HepG2 (cell line): ENCODE measurements at regions not wholly inside any gene's neighbourhood (a gene's known extent, or its start where the extent isn't known, plus 50 kb on each side); places are given as distances from the start of the nearest gene placed in this dataset.
A peak's percentile ranks its signal among the peaks of the same experiment; 100 is the strongest.

ENCODE experiments used
- BRCA1 ChIP-seq: sonication (generic); formaldehyde crosslinking; IDR thresholded peaks from 2 replicates; pipeline ENCODE4 v1.4.0; 2020; ENCODE audit warnings: missing genetic modification reagents
- CBX2 ChIP-seq, 2 experiments: fragments of 200-600 bp in 1 of 2; sonication (generic); formaldehyde crosslinking in 1 of 2; IDR thresholded peaks; 2 replicates each; pipeline versions ENCODE4 v1.7.0 to v1.8.1; 2018 to 2022; ENCODE audit warnings: low read depth in 2 of 2, low read length in 1 of 2, mild to moderate bottlenecking in 1 of 2, missing genetic modification reagents in 1 of 2
- FIP1L1 ChIP-seq: fragments of 200-400 bp; formaldehyde crosslinking; IDR thresholded peaks from 2 replicates; pipeline ENCODE4 v1.6.1; 2018; ENCODE audit warnings: low read depth, mild to moderate bottlenecking, low read length, moderate library complexity, borderline replicate concordance; ENCODE audit not compliant: insufficient read depth
- FOXA1 ChIP-seq, 2 experiments: fragments of 450-650 bp in 1 of 2; sonication (generic) in 1 of 2; formaldehyde crosslinking in 1 of 2; IDR thresholded peaks; 2 replicates each; pipeline versions ENCODE4 v1.4.0 to v1.6.1; 2016 to 2020; ENCODE audit warnings: missing genetic modification reagents in 1 of 2
- GATAD2A ChIP-seq: IDR thresholded peaks from 2 replicates; pipeline ENCODE4 v1.6.1; 2016
- HMG20A ChIP-seq: IDR thresholded peaks from 2 replicates; pipeline ENCODE4 v1.6.1; 2016; ENCODE audit warnings: borderline replicate concordance
- JUND ChIP-seq: sonication (generic); formaldehyde crosslinking; IDR thresholded peaks from 2 replicates; pipeline ENCODE4 v1.8.0; 2022; ENCODE audit warnings: mild to moderate bottlenecking, missing genetic modification reagents
- LCORL ChIP-seq, 2 experiments: fragments of 450-650 bp in 1 of 2; sonication (generic) in 1 of 2; formaldehyde crosslinking in 1 of 2; IDR thresholded peaks; 2 replicates each; pipeline versions ENCODE4 v1.5.0 to v1.6.1; 2017 to 2020; ENCODE audit warnings: antibody characterized with exemption in 1 of 2, missing genetic modification reagents in 1 of 2
- MAF1 ChIP-seq: sonication (generic); formaldehyde crosslinking; IDR thresholded peaks from 2 replicates; pipeline ENCODE4 v1.5.0; 2020; ENCODE audit warnings: missing genetic modification reagents, borderline replicate concordance
- MIER3 ChIP-seq: IDR thresholded peaks from 2 replicates; pipeline ENCODE4 v1.6.1; 2016; ENCODE audit warnings: missing compliant biosample characterization, borderline replicate concordance
- MIXL1 ChIP-seq: IDR thresholded peaks from 2 replicates; pipeline ENCODE4 v1.6.1; 2016
- NR2C2 ChIP-seq: sonication (generic); formaldehyde crosslinking; IDR thresholded peaks from 2 replicates; pipeline ENCODE4 v1.4.0; 2020; ENCODE audit warnings: missing genetic modification reagents, mild to moderate bottlenecking, moderate library complexity, borderline replicate concordance
- POGZ ChIP-seq: sonication (generic); formaldehyde crosslinking; IDR thresholded peaks from 2 replicates; pipeline ENCODE4 v1.4.0; 2020; ENCODE audit warnings: mild to moderate bottlenecking, missing genetic modification reagents
- SP2 ChIP-seq: sonication (generic); formaldehyde crosslinking; IDR thresholded peaks from 2 replicates; pipeline ENCODE4 v1.5.1; 2020; ENCODE audit warnings: mild to moderate bottlenecking, missing genetic modification reagents
- U2AF1 ChIP-seq: fragments of 200-400 bp; formaldehyde crosslinking; optimal IDR thresholded peaks from 2 replicates; pipeline ENCODE3; 2017; ENCODE audit warnings: mild to moderate bottlenecking, low read depth, low read length
- ZMYM3 ChIP-seq: sonication (generic); formaldehyde crosslinking; IDR thresholded peaks from 2 replicates; pipeline ENCODE4 v1.5.1; 2020; ENCODE audit warnings: mild to moderate bottlenecking, missing genetic modification reagents
- ZNF121 ChIP-seq: sonication (generic); formaldehyde crosslinking; IDR thresholded peaks from 2 replicates; pipeline ENCODE4 v1.5.0; 2020; ENCODE audit warnings: mild to moderate bottlenecking, missing genetic modification reagents
- ZNF274 ChIP-seq: sonication (generic); formaldehyde crosslinking; IDR thresholded peaks from 2 replicates; pipeline ENCODE4 v1.5.1; 2020; ENCODE audit warnings: mild to moderate bottlenecking, missing genetic modification reagents
- ZNF530 ChIP-seq: sonication (generic); formaldehyde crosslinking; IDR thresholded peaks from 2 replicates; pipeline ENCODE4 v1.5.0; 2020; ENCODE audit warnings: low read depth, mild to moderate bottlenecking, missing genetic modification reagents
- ZNF589 ChIP-seq: sonication (generic); formaldehyde crosslinking; conservative IDR thresholded peaks from 2 replicates; pipeline ENCODE4 v1.8.0; 2022; ENCODE audit warnings: mild to moderate bottlenecking, moderate library complexity, missing genetic modification reagents
- ZNF674 ChIP-seq: sonication (generic); formaldehyde crosslinking; IDR thresholded peaks from 2 replicates; pipeline ENCODE4 v1.5.0; 2020; ENCODE audit warnings: low read depth, mild to moderate bottlenecking, missing genetic modification reagents
- ZNF772 ChIP-seq: sonication (generic); formaldehyde crosslinking; IDR thresholded peaks from 2 replicates; pipeline ENCODE4 v1.5.0; 2020; ENCODE audit warnings: mild to moderate bottlenecking, missing genetic modification reagents
- TF ChIP-seq, protein P1 (sequence below): sonication (generic); formaldehyde crosslinking; conservative IDR thresholded peaks from 2 replicates; pipeline ENCODE4 v1.4.0; 2020; ENCODE audit warnings: mild to moderate bottlenecking, missing genetic modification reagents, moderate library complexity
- TF ChIP-seq, protein P2 (sequence below): IDR thresholded peaks from 2 replicates; pipeline ENCODE4 v1.4.0; 2020; ENCODE audit warnings: mild to moderate bottlenecking, missing genetic modification reagents

GRCh38 chr2:74740741-74741431, 86.8 kb downstream of the SEMA4F start (continued):
- TF ChIP-seq, protein P1, sequence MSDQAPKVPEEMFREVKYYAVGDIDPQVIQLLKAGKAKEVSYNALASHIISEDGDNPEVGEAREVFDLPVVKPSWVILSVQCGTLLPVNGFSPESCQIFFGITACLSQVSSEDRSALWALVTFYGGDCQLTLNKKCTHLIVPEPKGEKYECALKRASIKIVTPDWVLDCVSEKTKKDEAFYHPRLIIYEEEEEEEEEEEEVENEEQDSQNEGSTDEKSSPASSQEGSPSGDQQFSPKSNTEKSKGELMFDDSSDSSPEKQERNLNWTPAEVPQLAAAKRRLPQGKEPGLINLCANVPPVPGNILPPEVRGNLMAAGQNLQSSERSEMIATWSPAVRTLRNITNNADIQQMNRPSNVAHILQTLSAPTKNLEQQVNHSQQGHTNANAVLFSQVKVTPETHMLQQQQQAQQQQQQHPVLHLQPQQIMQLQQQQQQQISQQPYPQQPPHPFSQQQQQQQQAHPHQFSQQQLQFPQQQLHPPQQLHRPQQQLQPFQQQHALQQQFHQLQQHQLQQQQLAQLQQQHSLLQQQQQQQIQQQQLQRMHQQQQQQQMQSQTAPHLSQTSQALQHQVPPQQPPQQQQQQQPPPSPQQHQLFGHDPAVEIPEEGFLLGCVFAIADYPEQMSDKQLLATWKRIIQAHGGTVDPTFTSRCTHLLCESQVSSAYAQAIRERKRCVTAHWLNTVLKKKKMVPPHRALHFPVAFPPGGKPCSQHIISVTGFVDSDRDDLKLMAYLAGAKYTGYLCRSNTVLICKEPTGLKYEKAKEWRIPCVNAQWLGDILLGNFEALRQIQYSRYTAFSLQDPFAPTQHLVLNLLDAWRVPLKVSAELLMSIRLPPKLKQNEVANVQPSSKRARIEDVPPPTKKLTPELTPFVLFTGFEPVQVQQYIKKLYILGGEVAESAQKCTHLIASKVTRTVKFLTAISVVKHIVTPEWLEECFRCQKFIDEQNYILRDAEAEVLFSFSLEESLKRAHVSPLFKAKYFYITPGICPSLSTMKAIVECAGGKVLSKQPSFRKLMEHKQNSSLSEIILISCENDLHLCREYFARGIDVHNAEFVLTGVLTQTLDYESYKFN, result peak; percentile 67
- TF ChIP-seq LCORL (IDR thresholded peaks at IDR 0.05) (no peak), LCORL (CRISPR knock-in tag; IDR thresholded peaks at IDR 0.05) (peak; percentile 88; the same call in 1 of the 2 replicates), CBX2 (IDR thresholded peaks at IDR 0.05; ENCODE audit: low read depth, low read length) (no peak), CBX2 (CRISPR knock-in tag; IDR thresholded peaks at IDR 0.05; ENCODE audit: low read depth) (0 out of 2 replicates have a peak, but pooled peaks have one; percentile 39), SP2 (CRISPR knock-in tag) (no peak), ZNF121 (CRISPR knock-in tag) (no peak), MIXL1 (peak; percentile 15; the same call in 1 of the 2 replicates), ZNF530 (CRISPR knock-in tag) (no peak), BRCA1 (CRISPR knock-in tag) (no peak), ZNF772 (CRISPR knock-in tag) (peak; percentile 40; the same call in 1 of the 2 replicates), U2AF1 (no peak), GATAD2A (CRISPR knock-in tag) (peak; percentile 90), ZNF589 (CRISPR knock-in tag) (peak; percentile 73; the same call in 1 of the 2 replicates), POGZ (CRISPR knock-in tag) (no peak), ZNF674 (CRISPR knock-in tag) (no peak), JUND (CRISPR knock-in tag) (peak; percentile 85), MAF1 (CRISPR knock-in tag) (no peak), MIER3 (CRISPR knock-in tag) (peak; percentile 64; the same call in 1 of the 2 replicates), FOXA1 (IDR thresholded peaks at IDR 0.05) (no peak), FOXA1 (CRISPR knock-in tag; IDR thresholded peaks at IDR 0.05) (peak; percentile 20; the same call in 1 of the 2 replicates), NR2C2 (CRISPR knock-in tag) (no peak), ZMYM3 (CRISPR knock-in tag) (0 out of 2 replicates have a peak, but pooled peaks have one; percentile 71), FIP1L1 (no peak), HMG20A (CRISPR knock-in tag) (peak; percentile 68; the same call in 1 of the 2 replicates), ZNF274 (CRISPR knock-in tag) (peak; percentile 45; the same call in 1 of the 2 replicates)
- TF ChIP-seq, protein P2, sequence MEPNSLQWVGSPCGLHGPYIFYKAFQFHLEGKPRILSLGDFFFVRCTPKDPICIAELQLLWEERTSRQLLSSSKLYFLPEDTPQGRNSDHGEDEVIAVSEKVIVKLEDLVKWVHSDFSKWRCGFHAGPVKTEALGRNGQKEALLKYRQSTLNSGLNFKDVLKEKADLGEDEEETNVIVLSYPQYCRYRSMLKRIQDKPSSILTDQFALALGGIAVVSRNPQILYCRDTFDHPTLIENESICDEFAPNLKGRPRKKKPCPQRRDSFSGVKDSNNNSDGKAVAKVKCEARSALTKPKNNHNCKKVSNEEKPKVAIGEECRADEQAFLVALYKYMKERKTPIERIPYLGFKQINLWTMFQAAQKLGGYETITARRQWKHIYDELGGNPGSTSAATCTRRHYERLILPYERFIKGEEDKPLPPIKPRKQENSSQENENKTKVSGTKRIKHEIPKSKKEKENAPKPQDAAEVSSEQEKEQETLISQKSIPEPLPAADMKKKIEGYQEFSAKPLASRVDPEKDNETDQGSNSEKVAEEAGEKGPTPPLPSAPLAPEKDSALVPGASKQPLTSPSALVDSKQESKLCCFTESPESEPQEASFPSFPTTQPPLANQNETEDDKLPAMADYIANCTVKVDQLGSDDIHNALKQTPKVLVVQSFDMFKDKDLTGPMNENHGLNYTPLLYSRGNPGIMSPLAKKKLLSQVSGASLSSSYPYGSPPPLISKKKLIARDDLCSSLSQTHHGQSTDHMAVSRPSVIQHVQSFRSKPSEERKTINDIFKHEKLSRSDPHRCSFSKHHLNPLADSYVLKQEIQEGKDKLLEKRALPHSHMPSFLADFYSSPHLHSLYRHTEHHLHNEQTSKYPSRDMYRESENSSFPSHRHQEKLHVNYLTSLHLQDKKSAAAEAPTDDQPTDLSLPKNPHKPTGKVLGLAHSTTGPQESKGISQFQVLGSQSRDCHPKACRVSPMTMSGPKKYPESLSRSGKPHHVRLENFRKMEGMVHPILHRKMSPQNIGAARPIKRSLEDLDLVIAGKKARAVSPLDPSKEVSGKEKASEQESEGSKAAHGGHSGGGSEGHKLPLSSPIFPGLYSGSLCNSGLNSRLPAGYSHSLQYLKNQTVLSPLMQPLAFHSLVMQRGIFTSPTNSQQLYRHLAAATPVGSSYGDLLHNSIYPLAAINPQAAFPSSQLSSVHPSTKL (CRISPR knock-in tag), result peak; percentile 91
